NCI-H460 (cell line): ENCODE measurements at regions not wholly inside any gene's neighbourhood (a gene's known extent, or its start where the extent isn't known, plus 50 kb on each side); places are given as distances from the start of the nearest gene placed in this dataset.
A peak's percentile ranks its signal among the peaks of the same experiment; 100 is the strongest.
"Not testable (repeated sequence)": the region's sequence is repeated elsewhere in the genome, so short reads cannot be mapped to it uniquely, and the experiment has no call there.

Experiments
- DNase-seq: peaks from one replicate; pipeline ENCODE4 v3.0.0-alpha.2; 2016; ENCODE audit warnings: low read depth; ENCODE audit errors: extremely low read depth

- no peak for DNase-seq
These were observed 195.9 kb upstream of the VLDLR start for GRCh38 chr9:2425676-2426075.

- no peak for DNase-seq
These were observed 194.3 kb upstream of the VLDLR start for GRCh38 chr9:2427120-2427891.

DNA sequence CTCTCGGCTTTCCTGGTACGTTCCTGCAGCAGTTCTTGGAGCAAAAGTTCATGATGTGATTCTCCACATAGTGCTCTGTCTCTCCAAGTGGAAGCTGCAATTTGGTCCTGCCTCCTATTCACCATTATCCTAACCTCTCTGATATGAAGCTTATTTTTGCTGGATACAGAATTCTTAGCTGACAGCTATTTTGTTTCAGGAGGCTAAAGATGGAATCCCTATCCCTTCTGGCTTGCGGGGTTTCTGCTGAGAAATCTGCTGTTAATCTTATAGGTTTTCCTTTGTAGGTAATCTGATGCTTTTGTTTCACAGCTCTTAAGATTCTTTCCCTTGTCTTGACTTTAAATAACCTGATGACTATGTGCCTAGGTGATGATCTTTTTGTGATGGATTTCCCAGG lies 181.6 kb upstream of the VLDLR start:
- no peak for DNase-seq

GRCh38 chr9:2443933-2444332 lies 177.7 kb upstream of the VLDLR start:
- DNase-seq, result not testable (repeated sequence)

GRCh38 chr9:2448193-2448738 lies 173.3 kb upstream of the VLDLR start:
- DNase-seq, result no peak

- DNase-seq, result no peak
These were observed 168.5 kb upstream of the VLDLR start for GRCh38 chr9:2453106-2453505.

- DNase-seq, result no peak
These were observed 167.9 kb upstream of the VLDLR start for GRCh38 chr9:2453701-2454100.

GRCh38 chr9:2459756-2460155 lies 161.8 kb upstream of the VLDLR start:
- no peak for DNase-seq

GRCh38 chr9:2461892-2462291 lies 159.7 kb upstream of the VLDLR start:
- DNase-seq, result no peak

- no peak for DNase-seq
These were observed 157.0 kb upstream of the VLDLR start for GRCh38 chr9:2464624-2465023.

DNA sequence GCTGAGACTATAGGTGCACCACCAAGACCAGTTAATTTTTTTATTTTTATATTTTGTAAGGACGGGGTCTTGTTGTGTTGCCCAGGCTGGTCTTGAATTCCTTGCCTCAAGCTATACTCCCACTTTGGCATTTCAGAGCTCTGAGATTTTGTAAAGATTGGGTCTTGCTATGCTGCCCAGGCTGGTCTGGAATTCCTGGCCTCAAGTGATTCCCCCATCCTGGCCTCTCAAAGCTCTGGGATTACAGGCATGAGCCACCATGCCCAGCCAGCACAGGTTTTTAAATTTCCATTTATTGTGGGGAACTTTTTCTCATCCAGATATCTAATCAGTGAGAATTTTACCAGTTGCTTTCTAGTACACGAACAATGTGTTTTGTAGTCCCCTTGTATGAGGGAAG lies 156.1 kb upstream of the VLDLR start:
- no peak for DNase-seq

DNA sequence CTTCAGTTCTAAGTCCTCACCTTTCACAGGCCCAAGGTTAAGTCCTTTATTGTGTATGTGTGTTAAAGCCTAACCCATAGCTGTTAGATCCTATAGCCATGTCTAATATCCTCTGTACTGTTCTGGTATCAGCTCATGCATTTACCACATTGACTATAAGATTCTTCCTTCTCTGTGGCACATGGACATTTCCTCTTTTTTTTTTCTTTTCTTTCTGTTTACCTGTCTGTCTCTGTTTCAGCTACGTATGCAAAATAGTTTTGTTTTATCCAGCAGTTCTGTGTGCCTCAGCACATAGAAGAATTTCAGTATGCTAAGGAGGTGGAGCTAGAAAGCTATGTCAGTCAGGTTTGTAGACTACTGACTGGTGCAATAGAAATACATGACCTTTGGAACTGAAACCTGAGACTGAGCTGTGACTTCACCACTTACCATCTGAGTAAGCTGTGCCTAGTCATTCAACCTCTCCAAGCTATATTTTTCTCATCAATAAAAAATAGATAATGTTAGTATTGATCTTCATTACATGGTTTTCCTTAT lies 155.6 kb upstream of the VLDLR start:
- peak; percentile 74 for DNase-seq

GRCh38 chr9:2466703-2467102 lies 154.9 kb upstream of the VLDLR start:
- DNase-seq, result no peak

DNA sequence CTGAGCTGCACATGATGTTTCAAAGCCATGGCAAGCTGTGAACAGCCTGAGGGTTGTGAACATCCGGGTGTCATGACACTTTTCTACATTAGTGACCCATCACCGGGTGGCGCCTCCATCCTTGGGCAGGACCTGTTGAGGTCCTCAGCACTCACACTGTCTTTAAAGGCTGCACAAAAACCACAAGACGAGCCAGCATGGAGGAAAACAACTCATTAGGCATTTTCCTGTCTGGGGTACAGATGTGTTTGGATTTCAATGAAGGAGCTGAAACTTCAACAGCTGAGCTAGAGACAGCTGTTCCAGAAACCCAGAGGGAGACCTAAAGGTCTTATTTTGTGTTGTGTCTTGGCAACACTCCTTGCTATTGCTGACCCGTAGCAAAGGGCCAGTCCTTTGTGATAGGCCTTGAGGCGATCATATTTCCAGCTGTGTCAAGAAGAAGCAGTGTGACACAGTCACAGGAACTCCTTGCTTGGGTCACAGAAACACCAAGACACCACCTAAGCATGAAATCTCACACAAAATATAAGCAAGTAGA lies 151.8 kb upstream of the VLDLR start:
- DNase-seq, result peak; percentile 48

GRCh38 chr9:2473681-2474080 lies 147.9 kb upstream of the VLDLR start:
- no peak for DNase-seq

DNA sequence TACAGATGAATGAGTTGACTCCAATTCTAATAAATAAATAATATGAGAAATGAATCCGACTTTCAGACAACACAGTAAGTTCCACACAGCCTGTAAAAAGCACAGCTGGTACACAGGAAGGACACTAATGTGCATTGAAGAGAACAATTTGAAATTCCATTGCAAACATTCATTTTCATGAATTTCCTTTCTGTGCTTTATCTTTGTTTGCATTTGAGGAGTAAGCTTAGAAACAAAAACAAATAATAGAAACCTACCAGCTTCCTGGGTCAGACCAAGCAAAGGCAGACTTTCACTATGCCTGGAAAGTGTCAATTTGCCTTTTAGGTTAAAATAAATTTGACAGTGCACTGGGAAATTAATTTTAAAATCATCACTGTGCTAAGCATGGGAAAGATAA lies 143.8 kb upstream of the VLDLR start:
- DNase-seq, result peak; percentile 30

DNA sequence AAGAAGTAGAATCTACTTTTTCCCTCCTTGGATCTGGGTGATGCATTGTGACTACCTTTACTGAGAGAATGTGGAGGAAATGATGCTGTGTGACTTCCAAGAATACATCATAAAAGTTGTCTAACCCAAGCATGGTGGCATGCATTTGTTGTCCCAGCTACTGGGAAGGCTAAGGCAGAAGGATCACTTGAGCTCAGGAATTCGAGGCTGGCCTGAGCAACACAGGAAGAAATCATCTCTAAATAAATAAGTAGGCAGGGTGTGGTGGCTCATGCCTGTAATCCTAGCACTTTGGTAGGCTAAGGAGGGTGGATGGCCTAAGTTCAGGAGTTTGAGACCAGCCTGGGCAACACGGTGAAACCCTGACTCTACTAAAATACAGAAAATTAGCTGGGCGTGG lies 143.2 kb upstream of the VLDLR start:
- DNase-seq, result peak; percentile 51

- no peak for DNase-seq
These were observed 142.5 kb upstream of the VLDLR start for GRCh38 chr9:2479056-2479565.

- DNase-seq, result no peak
These were observed 141.2 kb upstream of the VLDLR start for GRCh38 chr9:2480255-2480837.

DNA sequence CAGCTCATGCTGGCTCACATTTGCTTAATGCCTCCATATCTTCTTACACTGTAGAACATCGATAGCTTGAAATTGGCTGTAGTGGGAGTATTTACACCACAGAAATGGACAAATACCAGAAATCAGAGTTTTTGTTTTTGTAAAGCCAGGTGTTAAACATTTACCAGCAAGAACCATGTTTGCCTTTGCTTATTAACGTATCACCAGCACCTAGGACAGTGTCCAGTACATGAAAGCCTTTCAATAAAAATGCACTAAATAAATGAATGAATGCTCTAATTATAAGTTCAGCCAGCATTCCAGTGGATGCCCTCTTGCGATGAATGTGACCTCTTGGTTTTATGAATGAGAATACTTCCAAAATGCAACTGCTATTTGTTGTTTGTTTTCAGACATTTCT lies 140.4 kb upstream of the VLDLR start:
- DNase-seq, result no peak

DNA sequence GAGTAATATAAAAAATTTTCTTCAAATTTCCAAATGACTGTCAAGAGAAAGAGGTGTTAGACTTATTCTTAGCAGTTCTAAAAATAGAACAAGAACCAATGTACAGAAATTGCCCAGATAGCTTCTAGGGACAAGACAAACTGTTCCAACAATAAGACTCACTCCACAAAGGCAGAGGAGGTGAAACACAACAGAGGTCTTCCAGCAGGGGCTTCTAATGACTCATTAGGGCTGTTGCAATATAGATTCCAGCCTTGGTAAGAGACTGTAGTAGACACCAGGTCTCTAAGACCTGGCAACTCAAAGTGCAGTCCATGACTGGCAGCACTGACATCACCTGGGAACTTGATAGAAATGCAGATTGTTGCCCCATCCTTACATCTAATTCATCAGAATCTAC lies 134.6 kb upstream of the VLDLR start:
- DNase-seq, result no peak
